T-helper 2 cell treated with Interferon-gamma antibody and Interleukin-4, amounts not matched to agents 100 ng/mL and 5 ng/mL, for 36 hours (primary cell): ENCODE measurements at regions not wholly inside any gene's neighbourhood (a gene's known extent, or its start where the extent isn't known, plus 50 kb on each side); places are given as distances from the start of the nearest gene placed in this dataset.
"Not testable (repeated sequence)": the region's sequence is repeated elsewhere in the genome, so short reads cannot be mapped to it uniquely, and the experiment has no call there.

ENCODE experiments used
- intact Hi-C: fragments of 100-400 bp; cut with micrococcal nuclease; formaldehyde crosslinking; loops from one replicate; pipeline ENCODE4 v1.15.1; 2023

DNA sequence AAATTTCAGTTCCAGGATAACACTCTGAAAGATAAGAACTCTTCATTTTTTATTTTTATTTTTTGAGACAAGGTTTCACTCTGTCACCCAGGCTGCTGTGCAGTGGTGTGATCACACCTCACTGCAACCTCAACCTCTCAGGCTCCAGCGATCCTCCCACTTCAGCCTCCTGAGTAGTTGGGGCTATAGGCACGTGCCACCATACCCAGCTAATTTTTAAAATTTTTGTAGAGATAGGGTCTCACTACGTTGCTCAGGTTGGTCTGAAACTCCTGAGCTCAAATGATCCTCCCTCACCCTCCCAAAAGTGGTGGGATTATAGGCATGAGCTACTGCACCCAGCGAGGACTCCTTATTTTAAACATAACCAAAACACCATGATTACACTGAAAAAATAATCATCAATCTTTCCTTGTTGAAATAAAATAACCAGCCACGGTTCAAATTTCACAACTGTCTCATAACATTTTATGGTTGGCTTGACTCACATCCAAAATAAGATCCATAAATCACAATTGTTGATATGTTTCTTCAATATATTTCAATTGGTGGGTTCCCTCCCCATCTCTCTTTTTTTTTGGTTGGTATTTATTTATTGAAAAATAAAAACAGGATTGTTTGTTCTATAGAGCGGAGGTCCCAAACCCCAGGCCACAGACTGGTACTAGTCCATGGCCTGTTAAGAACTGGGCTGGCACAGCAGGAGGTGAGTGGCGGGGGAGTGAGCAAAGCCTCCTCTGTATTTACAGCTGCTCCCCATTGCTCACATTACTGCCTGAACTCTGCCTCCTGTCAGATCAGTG lies 60.1 kb upstream of the FAM171A1 start:
- intact Hi-C loops, result loop anchor here (5.0 to 10.0 kb wide), 2 partner anchors 154 to 311 kb away; no protein-coding TSS in a partner anchor

DNA sequence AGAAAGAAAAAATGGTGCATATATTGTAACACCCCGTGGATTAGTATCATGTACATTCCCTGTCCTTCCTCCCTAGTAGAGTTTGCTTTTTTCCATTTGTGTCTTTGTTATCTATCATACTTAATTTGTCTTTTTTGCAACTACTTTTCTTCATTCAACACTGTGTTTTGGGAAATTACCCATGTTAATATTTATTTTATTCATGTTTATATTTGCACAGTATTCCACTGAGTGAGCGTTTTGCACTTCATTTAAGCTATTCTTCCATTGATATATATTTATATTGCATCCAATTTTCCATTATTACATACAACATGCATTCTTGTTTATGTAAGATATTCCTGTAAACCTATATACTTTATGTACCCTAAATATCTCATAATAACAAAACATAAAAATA lies 57.6 kb upstream of the FAM171A1 start:
- intact Hi-C loops, result no loop called here

DNA sequence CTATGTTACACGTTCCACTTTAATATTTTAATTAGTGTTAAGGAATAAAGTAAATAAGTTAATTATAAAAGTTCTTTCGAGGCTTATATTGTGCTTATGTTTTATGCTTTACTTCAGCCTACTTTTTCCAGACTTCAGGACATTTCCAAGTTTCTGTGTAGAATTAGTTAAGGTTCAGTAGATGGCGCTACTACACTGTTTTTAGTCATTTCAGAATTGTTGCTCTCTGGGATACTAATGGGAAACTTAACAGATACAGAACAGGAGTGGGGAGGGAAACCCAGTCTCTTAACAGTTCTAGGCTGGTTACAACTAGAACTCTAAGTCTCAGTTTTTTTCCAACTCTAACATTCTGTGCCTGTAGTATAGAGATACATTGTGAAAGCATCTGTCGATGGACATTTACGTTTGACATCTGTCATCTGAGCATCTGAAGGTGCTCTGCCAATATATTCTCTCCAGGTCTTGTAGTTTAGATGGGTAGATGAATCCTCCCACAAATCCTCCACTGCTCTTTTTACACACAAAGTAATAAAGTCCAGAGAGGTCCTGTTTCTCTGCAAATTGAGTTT lies 56.8 kb upstream of the FAM171A1 start:
- intact Hi-C loops, result no loop called here

DNA sequence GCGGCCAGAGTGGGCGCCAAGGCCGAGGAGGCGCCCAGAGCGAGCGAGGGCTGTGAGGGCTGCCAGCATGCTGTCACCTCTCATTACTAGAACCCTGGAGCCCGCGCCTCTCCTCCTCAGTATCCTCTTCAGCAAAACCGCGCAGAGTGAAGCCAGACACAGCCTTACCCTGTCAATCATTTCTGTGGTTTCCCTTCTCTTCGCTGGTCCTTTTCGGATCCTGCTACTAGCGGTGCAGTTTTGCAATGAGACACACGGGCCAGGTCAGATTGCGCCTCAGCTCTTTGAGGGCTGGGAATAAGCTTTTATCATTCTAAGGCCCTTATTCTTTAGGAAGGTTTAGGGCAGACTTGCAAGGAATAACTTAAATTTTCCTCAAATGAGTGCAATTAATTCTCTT lies 55.5 kb upstream of the FAM171A1 start:
- intact Hi-C loops, result no loop called here

DNA sequence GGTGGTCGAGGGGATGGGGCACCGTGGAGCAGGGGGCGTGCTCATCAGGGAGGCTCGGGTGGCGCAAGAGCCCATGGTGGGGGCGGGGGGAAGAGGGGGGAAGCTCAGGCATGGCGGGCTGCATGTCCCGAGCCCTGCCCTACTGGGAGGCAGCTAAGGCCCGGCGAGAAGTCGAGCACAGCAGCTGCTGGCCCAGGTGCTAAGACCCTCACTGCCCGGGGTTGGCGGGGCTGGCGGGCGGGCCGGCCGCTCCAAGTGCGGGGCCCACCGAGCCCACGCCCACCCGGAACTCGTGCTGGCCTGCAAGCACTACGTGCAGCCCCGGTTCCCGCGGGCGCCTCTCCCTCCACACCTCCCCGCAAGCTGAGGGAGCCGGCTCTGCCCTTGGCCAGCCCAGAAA lies 55.0 kb upstream of the FAM171A1 start:
- intact Hi-C loops, result no loop called here

DNA sequence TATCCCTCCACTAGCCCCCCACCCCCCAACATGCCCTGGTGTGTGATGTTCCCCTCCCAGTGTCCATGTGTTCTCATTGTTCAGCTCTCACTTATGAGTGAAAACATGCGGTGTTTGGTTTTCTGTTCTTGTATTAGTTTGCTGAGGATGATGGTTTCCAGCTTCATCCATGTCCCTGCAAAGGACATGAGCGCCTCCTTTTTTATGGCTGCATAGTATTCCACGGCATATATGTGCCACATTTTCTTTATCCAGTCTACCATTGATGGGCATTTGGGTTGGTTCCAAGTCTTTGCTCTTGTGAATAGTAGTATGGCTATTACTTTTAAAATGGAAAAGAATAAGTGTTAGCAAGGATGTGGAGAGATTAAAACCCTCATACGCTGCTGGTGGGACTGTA lies 50.8 kb upstream of the FAM171A1 start:
- intact Hi-C loops, result not testable (repeated sequence)
